ENCODE measurements at regions not wholly inside any gene's neighbourhood (a gene's known extent, or its start where the extent isn't known, plus 50 kb on each side); places are given as distances from the start of the nearest gene placed in this dataset.

- TF ChIP-seq CTCF (IDR thresholded peaks at IDR 0.05; ENCODE audit: low read depth, low read length, missing input control) (no peak), MAX (IDR thresholded peaks at IDR 0.05) (no peak)
Observed at GRCh38 chr2:35160871-35161270, 1194.7 kb upstream of the CRIM1 start.
